GM12875 (cell line): ENCODE measurements at regions not wholly inside any gene's neighbourhood (a gene's known extent, or its start where the extent isn't known, plus 50 kb on each side); places are given as distances from the start of the nearest gene placed in this dataset.
"Not testable (repeated sequence)": the region's sequence is repeated elsewhere in the genome, so short reads cannot be mapped to it uniquely, and the experiment has no call there.

Source experiments
- H3K4me3 ChIP-seq: one replicate; pipeline ENCODE4 v1.5.1; 2011; ENCODE audit warnings: low read depth, low read length, control low read depth
- CTCF ChIP-seq: IDR thresholded peaks from 2 replicates; pipeline ENCODE4 v1.5.1; 2011; ENCODE audit warnings: low read depth, mild to moderate bottlenecking, control low read depth, inconsistent platforms, low read length, moderate library complexity, borderline replicate concordance; ENCODE audit not compliant: insufficient read depth

- no peak for TF ChIP-seq CTCF
- no peak overlapping the region for H3K4me3 ChIP-seq
These were observed 1033.5 kb downstream of the HACE1 start for GRCh38 chr6:103826209-103826608.

- TF ChIP-seq CTCF: no peak
- no peak overlapping the region for H3K4me3 ChIP-seq
These were observed 1039.6 kb downstream of the HACE1 start for GRCh38 chr6:103820148-103820547.

- H3K4me3 ChIP-seq: no peak overlapping the region
- TF ChIP-seq CTCF: no peak
These were observed 1040.2 kb downstream of the HACE1 start for GRCh38 chr6:103819509-103819908.

- H3K4me3 ChIP-seq: no peak overlapping the region
- no peak for TF ChIP-seq CTCF
These were observed 1046.7 kb downstream of the HACE1 start for GRCh38 chr6:103812970-103813369.

GRCh38 chr6:103801901-103802479, 1057.7 kb downstream of the HACE1 start:
- not testable (repeated sequence) for H3K4me3 ChIP-seq

- no peak for TF ChIP-seq CTCF
- H3K4me3 ChIP-seq: no peak overlapping the region
These were observed 1059.6 kb downstream of the HACE1 start for GRCh38 chr6:103799971-103800670.

- no peak for TF ChIP-seq CTCF
These were observed 1061.6 kb downstream of the HACE1 start for GRCh38 chr6:103798166-103798565.

More at GRCh38 chr6:103798166-103798565, 1061.6 kb downstream of the HACE1 start:
- no peak overlapping the region for H3K4me3 ChIP-seq
